ENCODE measurements at regions not wholly inside any gene's neighbourhood (a gene's known extent, or its start where the extent isn't known, plus 50 kb on each side); places are given as distances from the start of the nearest gene placed in this dataset.

GRCh38 chr6:78251931-78252330, 599.1 kb downstream of the MEI4 start:
- H3K79me2 ChIP-seq (replicated peaks; ENCODE audit: insufficient read depth) = no peaks in the 10 kb centered on the region
- Mint-ChIP-seq H3K4me1 (peaks cover 4% of the 10 kb centered on the region; the same call in 2 of the 3 replicates), H3K36me3 (ENCODE audit: low read depth) (no peaks in the 10 kb centered on the region), H3K27ac (0 out of 2 replicates have a peak overlapping the region, but pooled peaks have one; percentile 19), H3K27me3 (ENCODE audit: insufficient read depth, low read depth, poor library complexity) (no peaks in the 10 kb centered on the region), H3K4me3 (no peak overlapping the region), H3K9me3 (no peaks in the 10 kb centered on the region)
- no peaks in the 10 kb centered on the region for H3K27me3 ChIP-seq (ENCODE audit: insufficient read depth)
- H3K27ac ChIP-seq (ENCODE audit: low read depth) = no peak overlapping the region
- no peak for DNase-seq (ENCODE audit: low spot score)
- TF ChIP-seq REST (IDR thresholded peaks at IDR 0.05; ENCODE audit: unreplicated experiment) = no peak
- no peak for TF ChIP-seq ZNF114 (CRISPR knock-in tag; IDR thresholded peaks at IDR 0.05)
- no peak for TF ChIP-seq ETS1 (IDR thresholded peaks at IDR 0.05)
- TF ChIP-seq EZH2 (IDR thresholded peaks at IDR 0.05; ENCODE audit: low read depth, unreplicated experiment) = no peak
- no peak for TF ChIP-seq STAT1 (IDR thresholded peaks at IDR 0.05; ENCODE audit: unreplicated experiment)
- TF ChIP-seq CREB1 (CRISPR knock-in tag; IDR thresholded peaks at IDR 0.05; ENCODE audit: low read depth) = no peak
- TF ChIP-seq ZNF462 (CRISPR knock-in tag; IDR thresholded peaks at IDR 0.05) = no peak
- H3K36me3 ChIP-seq (ENCODE audit: insufficient read depth) = no peaks in the 10 kb centered on the region
- no peak overlapping the region for H3K4me2 ChIP-seq
- no peaks in the 10 kb centered on the region for H3K4me1 ChIP-seq (ENCODE audit: insufficient read depth)
- H2AFZ ChIP-seq = no peak overlapping the region
- H3F3A ChIP-seq (replicated peaks; ENCODE audit: low read depth) = no peaks in the 10 kb centered on the region
- no peak for ATAC-seq
- no peak overlapping the region for H3K4me3 ChIP-seq
- no peaks in the 10 kb centered on the region for H4K20me1 ChIP-seq (replicated peaks; ENCODE audit: insufficient read depth)
- H3K9me2 ChIP-seq (ENCODE audit: insufficient read depth) = no peaks in the 10 kb centered on the region

Data from GM23338 (cell line).